NCI-H146 treated with DMSO at 0.1 percent for 48 hours (cell line): ENCODE measurements at regions not wholly inside any gene's neighbourhood (a gene's known extent, or its start where the extent isn't known, plus 50 kb on each side); places are given as distances from the start of the nearest gene placed in this dataset.
"Not testable (repeated sequence)": the region's sequence is repeated elsewhere in the genome, so short reads cannot be mapped to it uniquely, and the experiment has no call there.

Source experiments
- DNase-seq: peaks from one replicate; lab custom pipeline; 2025; ENCODE audit not compliant: unreplicated experiment; lab: John Stamatoyannopoulos, UW

DNA sequence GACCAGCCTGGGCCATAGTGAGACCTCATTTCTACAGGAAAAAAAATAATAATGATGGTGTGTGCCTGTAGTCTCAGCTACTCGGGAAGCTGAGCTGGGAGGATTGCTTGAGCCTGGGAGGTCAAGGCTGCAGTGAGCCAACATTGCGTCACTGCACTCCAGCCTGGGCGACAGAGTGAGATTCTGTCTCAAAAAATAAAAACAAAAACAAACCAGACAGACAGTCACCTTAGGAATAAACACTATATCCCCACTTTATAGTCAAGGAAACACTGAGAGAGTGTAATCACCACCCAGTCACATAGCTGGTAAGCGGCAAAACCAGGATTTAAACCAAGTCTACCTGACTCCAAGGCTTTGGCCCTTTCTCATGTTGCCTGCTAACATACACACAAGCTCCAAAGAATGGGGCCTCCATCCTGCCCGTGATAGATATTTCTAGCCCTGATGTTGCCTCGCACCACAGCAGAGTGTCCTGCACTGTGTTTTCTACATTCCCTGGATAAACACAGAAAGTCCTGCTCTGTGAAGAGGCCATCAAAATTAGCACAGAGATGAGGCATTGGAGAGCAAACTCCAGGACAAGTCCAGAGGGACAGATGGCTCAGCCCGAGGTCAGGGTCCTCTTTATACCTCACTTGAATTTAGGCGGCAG lies 66.1 kb upstream of the SMURF2 start:
- DNase-seq, result no peak

DNA sequence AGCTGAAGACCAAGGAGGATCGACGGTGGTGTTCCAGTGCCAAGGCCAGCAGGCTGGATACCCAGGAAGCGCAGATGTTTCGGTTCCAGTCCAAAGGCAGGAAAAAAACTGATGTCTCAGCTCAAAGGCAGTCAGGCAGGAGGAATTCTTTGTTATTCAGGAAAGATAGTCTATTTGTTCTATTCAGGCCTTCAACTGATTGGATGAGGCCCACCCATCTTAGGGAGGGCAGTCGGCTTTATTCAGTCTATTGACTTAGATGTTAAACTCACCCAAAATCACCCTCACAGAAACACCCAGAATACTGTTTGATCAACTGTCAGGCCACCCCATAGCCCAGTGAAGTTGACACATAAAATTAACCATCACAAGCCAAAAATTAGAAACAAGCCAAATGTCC lies 63.9 kb upstream of the SMURF2 start:
- not testable (repeated sequence) for DNase-seq

DNA sequence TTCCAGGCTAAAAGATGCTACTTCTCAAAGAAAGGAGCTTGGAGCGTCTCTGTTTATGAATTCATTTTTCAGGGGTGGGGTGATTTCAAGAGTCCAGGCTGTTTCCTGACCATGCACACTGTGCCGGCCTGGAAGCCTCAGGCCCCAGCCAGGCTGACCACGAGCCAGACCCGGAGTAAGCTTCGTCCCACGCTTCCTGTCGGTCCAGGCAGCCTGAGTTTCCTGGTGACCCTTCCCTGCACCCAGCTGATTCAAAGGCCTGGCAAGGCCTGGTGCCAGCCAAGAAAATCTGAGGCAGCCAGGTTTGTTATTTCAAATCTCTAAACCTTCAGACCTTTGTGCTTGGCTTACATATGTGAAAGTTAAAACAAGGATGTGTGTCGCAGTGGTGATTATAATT lies 62.1 kb upstream of the SMURF2 start:
- not testable (repeated sequence) for DNase-seq

DNA sequence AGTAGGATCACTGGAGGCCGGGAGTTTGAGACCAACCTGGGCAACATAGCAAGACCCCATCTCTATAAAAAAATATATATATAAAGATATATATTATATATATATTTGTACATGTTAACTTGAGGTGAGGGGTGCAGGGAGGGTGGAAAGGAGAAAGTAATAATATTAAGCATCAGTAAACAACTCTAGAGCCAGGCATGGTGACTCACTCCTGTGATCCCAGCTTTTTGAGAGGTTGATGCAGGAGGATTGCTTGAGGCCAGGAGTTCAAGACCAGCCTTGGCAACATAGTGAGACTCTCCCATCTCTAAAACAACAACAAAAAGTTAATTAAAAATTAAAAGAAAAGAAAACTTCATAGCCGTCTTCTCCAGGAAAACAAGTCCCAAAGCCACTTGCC lies 61.7 kb upstream of the SMURF2 start:
- DNase-seq, result no peak

DNA sequence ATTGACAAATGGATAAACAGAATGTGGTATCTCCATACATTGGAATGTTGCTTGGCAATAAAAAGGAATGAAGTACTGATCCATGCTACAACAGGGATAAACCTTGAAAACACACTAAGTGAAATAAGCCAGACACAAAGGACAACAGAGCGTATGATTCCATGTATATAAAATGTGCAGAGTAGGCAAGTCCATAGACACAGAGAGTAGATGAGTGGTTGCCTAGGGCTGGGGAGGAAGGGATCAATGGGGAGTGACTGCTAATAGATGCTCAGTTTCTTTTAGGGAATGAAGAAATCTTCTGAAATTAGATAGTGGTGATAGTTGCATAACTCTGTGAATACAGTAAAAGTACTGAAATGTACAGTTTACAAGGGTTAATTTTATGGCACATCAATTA lies 59.4 kb upstream of the SMURF2 start:
- not testable (repeated sequence) for DNase-seq

DNA sequence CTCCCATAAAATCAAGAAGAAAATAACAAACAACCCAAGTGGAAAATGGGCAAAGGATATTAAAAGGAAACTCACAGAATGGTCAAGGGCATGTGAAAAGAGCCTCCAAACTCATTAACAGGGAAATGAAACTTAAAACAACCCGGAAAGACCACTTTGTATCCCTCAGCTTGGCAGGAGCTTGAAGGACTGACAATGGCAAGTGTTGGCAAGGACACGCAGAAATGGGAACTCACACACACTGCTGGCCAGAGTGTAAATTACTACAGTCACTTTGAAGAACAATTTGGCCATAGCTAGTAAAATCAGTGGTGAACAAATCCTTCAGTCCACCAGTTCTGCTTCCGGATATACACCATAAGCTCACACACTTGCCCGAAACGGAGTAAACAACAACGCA lies 58.1 kb upstream of the SMURF2 start:
- not testable (repeated sequence) for DNase-seq

DNA sequence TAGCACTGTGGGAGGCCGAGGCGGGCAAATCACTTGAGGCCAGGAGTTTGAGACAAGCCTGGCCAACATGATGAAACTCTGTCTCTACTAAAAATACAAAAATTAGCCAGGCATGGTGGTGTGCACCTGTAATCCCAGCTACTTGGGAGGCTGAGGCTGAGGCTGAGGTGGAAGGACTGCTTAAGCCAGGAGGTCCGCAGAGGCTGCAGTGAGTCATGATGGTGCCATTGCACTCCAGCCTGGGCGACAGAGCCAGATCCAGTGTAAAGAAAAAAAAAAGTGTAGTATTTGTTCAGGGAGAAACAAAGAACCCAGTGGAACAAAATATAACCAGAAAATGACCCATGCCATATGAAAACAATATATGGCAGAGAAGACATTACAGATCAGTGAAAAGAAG lies 57.4 kb upstream of the SMURF2 start:
- DNase-seq, result not testable (repeated sequence)

DNA sequence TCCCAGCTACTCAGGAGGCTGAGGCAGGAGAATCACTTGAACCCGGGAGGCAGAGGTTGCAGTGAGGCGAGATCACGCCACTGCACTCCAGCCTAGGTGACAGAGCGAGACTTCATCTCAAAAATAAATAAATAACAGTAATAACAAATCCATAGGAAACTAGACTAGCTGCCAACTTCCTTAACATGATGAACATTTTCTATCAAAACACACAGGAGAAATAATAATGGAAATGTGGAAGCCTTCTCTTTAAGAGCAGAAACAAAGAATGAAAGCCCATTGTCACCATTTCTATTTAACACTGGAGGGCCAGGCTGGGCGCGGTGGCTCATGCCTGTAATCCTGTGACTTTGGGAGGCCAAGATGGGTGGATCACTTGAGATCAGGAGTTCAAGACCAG lies 56.7 kb upstream of the SMURF2 start:
- DNase-seq, result not testable (repeated sequence)

DNA sequence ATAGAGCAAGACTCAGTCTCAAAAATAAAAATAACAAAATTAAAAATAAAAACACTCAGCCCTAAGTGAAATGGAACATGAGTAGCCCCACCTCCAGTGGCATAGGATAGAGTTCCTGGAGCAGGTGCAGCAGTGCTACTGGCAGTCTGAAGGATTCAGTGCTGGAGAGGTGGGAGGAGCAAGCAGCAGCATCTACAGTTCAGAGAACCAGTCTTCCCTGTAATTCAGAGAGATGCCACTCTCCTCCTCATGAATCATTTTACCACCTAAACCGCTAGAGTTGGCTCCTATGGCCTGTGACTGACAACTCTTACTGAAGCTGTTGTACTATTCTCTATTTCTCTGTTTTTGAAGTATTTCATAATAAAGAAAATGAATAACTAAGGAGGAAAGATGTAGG lies 56.0 kb upstream of the SMURF2 start:
- DNase-seq, result no peak

DNA sequence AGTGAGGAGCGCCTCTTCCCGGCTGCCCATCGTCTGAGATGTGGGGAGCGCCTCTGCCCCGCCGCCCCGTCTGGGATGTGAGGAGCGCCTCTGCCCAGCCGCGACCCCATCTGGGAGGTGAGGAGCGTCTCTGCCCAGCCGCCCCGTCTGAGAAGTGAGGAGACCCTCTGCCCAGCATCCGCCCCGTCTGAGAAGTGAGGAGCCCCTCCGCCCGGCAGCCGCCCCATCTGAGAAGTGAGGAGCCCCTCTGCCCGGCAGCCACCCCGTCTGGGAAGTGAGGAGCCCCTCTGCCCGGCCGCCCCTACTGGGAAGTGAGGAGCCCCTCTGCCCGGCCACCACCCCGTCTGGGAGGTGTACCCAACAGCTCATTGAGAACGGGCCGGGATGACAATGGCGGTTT lies 54.4 kb upstream of the SMURF2 start:
- not testable (repeated sequence) for DNase-seq

DNA sequence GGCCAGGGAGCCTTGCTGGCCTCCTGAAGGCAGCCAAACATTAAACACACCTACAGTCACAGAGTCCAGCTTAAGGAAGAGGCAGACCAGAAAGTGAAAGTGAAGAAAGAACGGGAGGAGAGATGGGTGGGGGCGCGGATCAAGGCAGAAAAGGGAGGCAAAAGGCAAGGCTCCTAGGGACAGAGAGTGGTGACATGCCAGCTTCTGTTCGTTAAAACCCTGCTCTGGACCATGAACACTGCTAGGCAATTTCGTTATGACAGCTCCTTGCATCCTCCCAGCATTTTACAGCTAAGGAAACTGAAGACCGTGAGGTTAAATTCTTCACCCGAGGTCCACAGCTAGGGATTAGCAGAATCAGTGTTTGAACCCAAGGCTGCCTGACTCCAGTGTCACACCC lies 51.7 kb upstream of the SMURF2 start:
- not testable (repeated sequence) for DNase-seq

DNA sequence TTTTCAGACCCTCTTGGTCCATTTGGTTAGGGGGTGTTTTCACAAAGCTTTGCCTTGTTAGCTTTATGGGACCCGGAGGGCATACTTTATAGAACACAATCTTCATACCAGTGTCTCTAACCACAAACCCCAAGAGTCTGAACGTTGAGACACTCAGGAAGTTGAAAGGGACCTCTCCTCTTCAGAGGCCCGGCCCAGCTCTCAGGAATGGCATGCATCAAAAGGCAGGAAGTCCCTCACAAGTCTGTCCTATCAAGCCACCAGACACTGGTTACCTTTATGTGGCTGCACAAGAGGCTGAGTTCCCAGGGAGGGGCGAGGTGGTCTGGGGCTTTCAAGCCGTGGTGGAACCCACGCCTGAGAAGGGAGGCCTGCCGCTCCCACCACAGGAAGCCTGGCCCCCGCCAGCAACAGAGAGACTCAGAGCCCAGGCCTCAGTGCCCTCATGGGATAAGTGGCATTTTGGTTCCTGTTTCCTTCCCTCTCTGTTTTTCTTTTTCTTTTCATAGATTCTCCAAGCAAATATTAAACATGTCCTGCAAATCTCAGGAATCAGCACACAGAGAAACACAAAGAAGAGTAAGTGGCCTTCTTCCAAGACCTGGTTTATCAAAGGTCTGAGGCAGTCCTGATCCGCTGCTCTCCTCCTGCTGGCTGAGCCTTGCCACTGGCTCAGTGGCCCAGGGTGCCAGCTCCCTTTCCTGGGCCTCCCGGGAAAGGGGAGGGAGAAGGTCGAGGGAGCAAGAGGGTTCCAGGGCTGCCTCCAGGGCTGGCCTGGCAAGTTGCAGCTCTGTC lies 50.6 kb upstream of the SMURF2 start:
- not testable (repeated sequence) for DNase-seq
